SK-N-MC (cell line): ENCODE measurements at regions not wholly inside any gene's neighbourhood (a gene's known extent, or its start where the extent isn't known, plus 50 kb on each side); places are given as distances from the start of the nearest gene placed in this dataset.

ENCODE experiments used
- EZH2 ChIP-seq: fragments of 200-600 bp; sonication (generic); IDR thresholded peaks from one replicate; pipeline ENCODE4 v1.6.1; 2017; ENCODE audit warnings: antibody characterized with exemption
- FOXP2 ChIP-seq: optimal IDR thresholded peaks from 2 replicates; pipeline ENCODE3; 2011; ENCODE audit warnings: mild to moderate bottlenecking, moderate library complexity; ENCODE audit not compliant: insufficient read depth; ENCODE audit errors: extremely low read length, control extremely low read depth
- POLR2AphosphoS5 ChIP-seq: IDR thresholded peaks from 2 replicates; pipeline ENCODE4 v1.6.1; 2012; ENCODE audit warnings: mild to moderate bottlenecking, low read depth, low read length, borderline replicate concordance

DNA sequence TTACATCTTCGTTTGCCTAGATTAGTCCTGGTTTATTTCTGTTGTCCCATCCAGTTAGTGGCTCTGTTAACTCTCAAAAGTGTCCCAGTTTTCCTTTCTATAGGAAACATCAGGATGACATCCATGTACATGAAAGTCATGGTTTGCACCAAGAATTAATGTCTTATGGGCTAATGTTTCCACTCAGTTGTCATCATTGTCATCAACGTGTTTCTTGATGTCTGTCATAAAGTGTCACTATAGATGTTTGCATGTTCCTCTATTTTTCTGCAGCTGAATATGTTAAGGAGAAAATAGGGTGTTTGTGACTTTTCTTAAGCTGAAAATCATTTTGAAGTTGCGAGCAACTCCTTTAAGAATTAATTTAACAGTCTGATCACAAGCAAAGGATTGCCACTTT lies 567.0 kb downstream of the TMEM114 start:
- TF ChIP-seq EZH2 (no peak), POLR2AphosphoS5 (no peak), FOXP2 (no peak)
